GM19468 (cell line): ENCODE measurements at regions not wholly inside any gene's neighbourhood (a gene's known extent, or its start where the extent isn't known, plus 50 kb on each side); places are given as distances from the start of the nearest gene placed in this dataset.

ENCODE experiments used
- ATAC-seq: cut with Tn5 transposase; IDR thresholded peaks from one replicate; pipeline ENCODE4 v1.9.1; 2021; ENCODE audit warnings: mild to moderate bottlenecking, moderate library complexity, moderate number of reproducible peaks; ENCODE audit not compliant: unreplicated experiment; ENCODE audit errors: extremely low read depth

DNA sequence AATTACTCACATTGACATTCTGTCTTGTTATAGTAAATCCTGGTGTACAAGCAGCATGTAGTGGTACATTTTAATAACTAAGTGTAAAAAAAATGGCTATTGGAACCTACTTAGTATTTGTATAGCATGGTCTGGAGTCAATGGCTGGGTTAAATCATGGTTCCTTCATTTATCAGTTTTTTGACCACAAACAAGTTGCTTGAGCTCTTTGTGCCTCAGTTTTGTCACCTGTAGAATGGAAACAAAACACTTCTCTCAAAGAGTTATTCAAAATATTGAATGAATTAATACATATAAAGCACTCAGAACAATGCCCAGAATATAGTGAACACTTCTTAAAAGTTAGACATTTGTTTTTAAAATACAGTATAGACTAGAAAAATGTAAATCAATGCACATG, 93.2 kb upstream of the HS3ST5 start:
- ATAC-seq: no peak

DNA sequence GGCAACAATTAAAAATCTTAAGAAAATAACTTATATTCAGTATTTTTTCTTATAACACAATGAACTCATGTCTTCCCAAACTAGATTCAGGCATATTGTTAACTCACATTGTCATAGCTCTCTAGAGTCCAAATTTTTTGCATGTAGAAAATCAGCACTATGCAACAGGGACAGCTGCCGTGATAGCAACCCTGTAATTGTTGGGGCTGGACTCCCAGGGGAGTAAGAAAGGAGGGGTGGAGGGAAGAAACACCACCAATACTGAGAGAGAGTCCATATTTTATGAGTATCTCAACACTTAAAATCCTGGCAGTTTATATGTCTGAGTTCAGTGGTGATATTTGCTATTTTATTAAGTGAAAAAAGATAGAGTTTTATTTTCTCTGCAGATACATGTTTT, 89.6 kb upstream of the HS3ST5 start:
- no peak for ATAC-seq

DNA sequence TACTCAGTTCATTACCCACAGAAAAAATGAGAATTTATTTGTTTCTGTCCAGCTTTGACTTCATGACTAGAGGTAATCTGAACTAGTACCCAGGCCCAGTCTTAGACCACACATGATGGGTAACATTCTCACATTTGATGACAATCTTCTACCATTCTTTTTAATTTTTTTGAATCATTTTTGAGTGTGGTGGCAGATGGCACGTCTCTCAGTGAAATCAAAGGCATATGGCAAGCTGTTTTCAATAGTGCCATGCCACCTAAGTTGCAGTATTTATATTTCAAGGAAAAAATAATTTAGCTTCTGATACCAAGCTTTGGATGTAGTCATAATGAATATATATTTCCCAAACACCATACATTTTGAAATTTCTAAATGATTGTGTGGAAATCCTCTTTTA, 88.8 kb upstream of the HS3ST5 start:
- ATAC-seq: no peak

DNA sequence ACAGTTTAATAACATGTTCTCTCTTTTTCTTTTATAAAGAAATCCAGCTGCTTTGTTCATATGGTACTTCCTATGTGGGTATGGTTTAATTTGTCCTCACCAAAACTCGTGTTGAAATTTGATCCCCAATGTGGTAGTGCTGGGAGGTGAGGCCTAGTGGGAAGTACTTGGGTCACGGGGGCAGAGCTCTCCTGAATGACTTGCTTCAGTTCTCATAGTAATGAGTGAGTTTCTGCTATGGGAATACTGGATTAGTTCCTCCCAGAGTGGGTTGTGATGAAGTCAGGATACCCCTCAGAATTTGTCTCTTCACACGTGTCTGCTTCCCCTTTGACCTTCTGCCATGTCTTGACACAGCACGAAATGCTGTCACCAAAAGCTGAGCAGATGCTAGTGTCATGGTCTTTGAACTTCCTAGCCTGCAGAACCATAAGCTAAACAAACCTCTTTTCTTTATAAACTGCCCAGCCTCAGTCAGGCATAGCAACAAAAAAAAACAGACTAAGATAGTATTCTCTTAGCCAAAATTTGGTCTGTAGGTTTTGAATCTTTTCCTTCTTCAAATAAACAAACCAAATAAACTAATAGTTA, 87.8 kb upstream of the HS3ST5 start:
- ATAC-seq: no peak

DNA sequence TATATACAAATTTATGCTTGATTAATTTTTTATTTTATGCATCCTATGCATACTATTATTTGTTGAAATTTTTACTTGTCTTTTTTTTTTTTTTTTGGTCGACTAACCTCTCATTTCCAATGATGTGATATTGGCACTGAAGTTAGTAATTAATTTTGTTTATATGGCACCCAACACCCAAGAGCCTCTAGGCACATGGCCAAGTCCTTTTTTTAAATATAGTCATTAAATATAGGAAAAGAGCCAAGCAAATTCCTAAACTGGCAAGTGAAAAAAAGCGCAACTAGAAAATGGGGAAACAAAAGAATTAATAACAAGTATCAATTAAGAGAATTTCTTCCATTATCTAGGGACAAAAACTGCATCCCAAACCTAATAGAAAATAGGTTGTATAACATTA, 85.5 kb upstream of the HS3ST5 start:
- no peak for ATAC-seq

DNA sequence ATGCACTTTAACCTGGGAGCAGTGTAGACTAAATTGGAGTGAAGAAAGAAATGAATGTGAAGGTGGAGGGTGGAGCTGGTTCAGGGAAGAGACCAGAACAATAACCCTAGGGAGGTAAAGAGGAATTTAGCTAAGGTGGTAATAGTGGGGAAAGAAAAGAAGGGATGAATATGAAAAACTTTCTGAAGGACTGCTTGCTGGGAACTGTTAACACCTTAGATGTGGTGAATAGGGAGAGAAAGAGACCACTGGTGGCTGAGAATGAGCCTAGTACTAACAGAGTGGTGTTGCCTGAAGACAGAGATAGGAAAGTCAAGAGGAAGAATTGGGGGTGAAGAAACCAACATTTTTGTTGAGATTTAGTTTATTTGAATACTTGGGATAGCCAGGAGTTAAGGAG, 78.4 kb upstream of the HS3ST5 start:
- ATAC-seq: no peak

DNA sequence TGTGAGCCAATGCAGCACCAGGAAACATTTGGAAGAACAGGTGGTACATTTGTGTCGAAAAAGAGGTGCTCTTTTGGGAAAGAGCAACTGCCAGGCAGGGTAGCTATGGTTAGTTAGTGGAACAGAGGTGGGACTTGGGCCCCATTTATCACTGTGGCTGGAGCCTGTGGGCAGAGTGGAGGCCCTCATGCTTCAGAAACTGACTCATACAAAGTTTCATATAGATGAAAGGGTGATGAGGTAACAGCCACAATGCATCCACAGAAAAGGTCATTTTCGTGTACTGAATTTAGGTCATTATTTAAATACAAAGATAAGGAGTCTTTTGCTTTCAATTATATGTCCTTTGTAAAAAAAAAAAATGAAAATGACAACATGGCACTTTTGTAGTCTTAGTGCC, 76.4 kb upstream of the HS3ST5 start:
- ATAC-seq: peak; percentile 39

DNA sequence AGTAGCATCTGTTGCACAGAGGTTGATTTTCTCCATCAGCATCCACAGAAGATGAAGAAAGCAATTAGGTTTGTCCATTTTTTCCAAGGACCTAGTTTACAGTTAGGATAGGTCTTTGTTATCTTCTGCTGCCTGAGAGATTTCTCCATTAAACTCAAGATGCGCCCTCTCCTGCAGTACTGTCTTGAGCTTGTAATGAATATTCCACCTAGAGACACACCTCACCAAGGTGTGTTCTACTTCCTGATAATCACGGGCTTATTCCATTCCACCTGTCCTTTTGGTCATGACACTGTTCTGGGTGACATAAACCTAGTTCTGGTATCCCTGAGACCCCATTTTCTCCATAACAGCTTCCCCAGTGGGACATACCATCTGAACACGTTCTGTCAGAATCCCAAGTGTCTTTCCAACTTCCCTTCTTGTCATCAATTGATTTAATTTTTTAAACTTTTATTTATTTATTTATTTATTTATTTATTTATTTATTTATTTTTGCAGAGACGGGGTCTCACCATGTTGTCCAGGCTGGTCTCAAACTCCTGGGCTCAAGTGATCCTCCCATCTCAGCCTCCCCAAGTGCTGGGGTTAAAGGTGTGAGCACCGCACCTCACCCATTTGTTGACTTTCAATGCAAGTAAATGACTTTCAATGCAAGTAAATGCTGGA, 75.6 kb upstream of the HS3ST5 start:
- ATAC-seq: no peak

DNA sequence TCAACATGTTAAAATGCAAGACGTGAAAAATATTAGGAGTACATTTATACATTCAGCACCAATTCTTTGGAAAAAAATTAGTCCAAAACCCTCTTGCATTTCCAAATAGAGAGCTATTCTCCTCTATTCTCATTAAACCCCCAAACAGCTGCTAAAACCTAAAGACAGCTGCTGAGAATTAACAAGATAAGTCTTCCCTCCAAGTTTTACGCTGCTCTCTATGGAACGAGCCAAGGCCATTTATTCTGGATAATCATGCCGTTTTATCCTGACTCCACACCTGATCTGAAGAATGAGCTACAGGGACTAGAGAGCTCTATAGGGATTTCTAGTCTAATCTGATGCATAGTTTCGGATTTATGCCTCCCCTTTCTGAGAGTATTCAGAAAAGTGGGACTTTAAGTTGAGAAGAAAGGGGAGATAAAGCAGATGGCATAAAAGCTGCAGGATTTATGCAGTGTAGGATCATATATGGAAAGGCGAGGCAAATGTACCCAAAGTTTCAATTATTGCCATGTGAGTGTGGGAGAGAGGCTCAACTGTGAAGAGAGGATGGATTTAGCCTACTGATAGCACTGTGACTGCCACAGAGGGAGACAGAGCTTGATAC, 64.7 kb upstream of the HS3ST5 start:
- ATAC-seq: no peak

DNA sequence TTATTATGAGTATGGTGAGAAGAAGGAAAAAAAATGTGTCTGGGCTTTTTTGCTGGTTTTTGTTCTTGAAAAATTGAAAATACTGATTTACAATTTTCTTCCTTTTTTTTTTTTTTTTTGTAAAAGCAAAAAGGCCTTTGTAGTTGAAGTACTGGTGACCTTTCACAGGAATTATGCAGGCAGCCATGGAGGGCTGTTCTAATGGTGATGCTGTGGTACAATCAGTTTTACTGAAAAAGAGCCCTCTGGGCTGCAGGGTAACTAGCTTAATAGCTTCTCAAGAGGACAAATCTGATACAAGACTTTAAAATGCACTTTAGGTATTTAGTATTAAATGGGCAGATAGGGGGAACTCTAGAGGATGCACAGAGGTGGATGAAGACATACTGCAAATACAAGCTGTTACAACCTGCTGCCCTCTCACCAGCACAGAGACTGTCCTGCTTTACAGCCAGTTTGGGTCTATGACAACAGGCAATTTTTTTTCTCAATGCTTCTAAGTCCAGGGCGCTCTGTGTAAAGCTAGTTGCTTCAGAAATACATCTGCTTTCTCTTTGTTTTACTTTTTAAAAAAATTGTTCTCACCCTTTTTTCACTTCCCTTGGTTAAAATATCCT, 61.6 kb upstream of the HS3ST5 start:
- no peak for ATAC-seq

DNA sequence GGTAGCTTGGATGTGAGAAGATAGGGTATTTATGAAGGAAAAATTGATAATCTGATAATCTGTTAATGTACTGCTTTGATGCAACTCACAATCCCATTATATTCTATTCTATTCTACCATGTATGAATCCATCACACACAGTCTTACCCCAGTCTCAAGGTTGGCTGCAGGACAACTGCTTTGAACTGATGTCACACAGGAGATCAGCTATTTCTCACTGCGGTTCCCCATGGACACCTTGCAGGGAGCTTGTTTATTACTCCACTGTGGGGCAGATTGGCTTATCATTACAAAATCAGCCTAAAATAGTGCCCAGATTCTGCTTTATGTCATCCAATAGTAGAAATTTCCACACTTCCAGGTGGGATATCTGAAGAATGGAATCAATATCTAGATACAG, 61.0 kb upstream of the HS3ST5 start:
- no peak for ATAC-seq

DNA sequence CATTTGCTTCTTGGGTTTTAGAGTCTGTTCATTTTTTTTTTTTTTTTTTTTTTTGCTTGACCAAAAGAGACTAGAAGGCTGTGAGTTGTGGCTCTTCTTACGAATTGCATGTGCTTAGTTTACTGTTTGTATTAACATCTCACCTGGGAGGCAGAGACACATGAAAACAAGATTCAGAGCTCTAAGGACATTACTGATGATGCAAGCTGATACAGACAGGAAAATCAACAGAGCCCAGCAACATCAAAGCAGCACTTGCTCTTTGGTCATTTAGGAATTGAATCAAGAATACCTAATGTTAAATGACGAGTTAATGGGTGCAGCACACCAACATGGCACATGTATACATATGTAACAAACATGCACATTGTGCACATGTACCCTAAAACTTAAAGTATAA, 55.7 kb upstream of the HS3ST5 start:
- ATAC-seq: no peak
